Thoracic aorta (tissue), 2 donors: ENCODE measurements at regions not wholly inside any gene's neighbourhood (a gene's known extent, or its start where the extent isn't known, plus 50 kb on each side); places are given as distances from the start of the nearest gene placed in this dataset.

Source experiments
- ATAC-seq: fragments of 150-250 bp; one replicate; pipeline ENCODE4 v1.8.0; 2017; ENCODE audit warnings: low read depth; ENCODE audit not compliant: insufficient number of reproducible peaks, low FRiP score
- DNase-seq: peaks from one replicate; pipeline ENCODE4 v3.0.0-alpha.2; 2020; ENCODE audit warnings: low spot score
- H3K27ac ChIP-seq, 2 donors: fragments of 200-600 bp; sonication (generic); 1 replicate in 1 of 2; 2 replicates in 1 of 2; pipeline ENCODE4 v1.5.1; 2016; ENCODE audit warnings: mild to moderate bottlenecking in 2 of 2, moderate library complexity in 2 of 2
- H3K27me3 ChIP-seq: fragments of 200-600 bp; sonication (generic); replicated peaks from 2 replicates; pipeline ENCODE4 v1.6.0; 2016; ENCODE audit warnings: mild to moderate bottlenecking; ENCODE audit not compliant: insufficient read depth
- H3K36me3 ChIP-seq: fragments of 200-600 bp; sonication (generic); one replicate; pipeline ENCODE4 v1.5.1; 2016
- H3K4me1 ChIP-seq, 2 donors: fragments of 200-600 bp; sonication (generic); 1 replicate in 1 of 2; 2 replicates in 1 of 2; pipeline versions ENCODE4 v1.5.1 to v1.6.0; 2016; ENCODE audit warnings: low read depth in 2 of 2, mild to moderate bottlenecking in 1 of 2; ENCODE audit not compliant: control insufficient read depth in 1 of 2
- H3K4me3 ChIP-seq: fragments of 200-600 bp; sonication (generic); 2 replicates; pipeline ENCODE4 v1.5.1; 2016; ENCODE audit warnings: mild to moderate bottlenecking
- H3K9me3 ChIP-seq: fragments of 200-600 bp; sonication (generic); 2 replicates; pipeline ENCODE4 v1.5.1; 2016
- TF ChIP-seq, protein P1 (sequence below): fragments of 200-600 bp; sonication (generic); IDR thresholded peaks from one replicate; pipeline ENCODE4 v1.5.1; 2019; ENCODE audit warnings: antibody characterized with exemption

DNA sequence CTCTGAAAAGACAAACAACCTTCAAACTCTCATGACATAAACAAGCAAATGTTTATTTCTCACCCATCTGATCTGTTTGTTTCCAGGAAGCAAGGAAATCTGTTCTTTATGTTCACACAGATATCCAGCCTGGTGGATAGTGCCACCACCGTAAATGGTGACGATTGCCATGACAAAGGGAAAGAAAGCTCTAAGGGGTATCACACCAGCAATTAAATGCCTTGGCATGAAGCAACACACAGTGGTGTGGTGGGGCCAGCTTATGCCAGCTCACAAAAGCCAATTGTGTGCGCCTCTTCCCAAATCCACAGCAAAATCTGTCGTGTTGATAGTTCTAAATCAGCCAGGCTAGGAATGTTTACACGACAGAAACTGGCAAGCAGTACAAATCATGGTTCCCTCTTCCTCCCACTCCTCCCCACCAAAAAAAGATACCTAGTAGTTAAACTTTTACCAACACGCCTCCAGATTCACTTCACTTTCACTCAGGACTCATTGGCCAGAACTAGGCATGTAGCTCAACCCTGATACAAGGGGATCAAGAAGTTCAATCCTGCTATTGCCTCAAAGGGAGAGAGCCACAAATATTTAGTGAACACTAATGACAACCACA, 189.2 kb upstream of the SLCO3A1 start:
- H3K36me3 ChIP-seq: no peaks in the 10 kb centered on the region
- no peaks in the 10 kb centered on the region for H3K9me3 ChIP-seq
- H3K4me3 ChIP-seq: no peak overlapping the region
- H3K4me1 ChIP-seq: no peaks in the 10 kb centered on the region
- no peak for ATAC-seq
- TF ChIP-seq, protein P1, sequence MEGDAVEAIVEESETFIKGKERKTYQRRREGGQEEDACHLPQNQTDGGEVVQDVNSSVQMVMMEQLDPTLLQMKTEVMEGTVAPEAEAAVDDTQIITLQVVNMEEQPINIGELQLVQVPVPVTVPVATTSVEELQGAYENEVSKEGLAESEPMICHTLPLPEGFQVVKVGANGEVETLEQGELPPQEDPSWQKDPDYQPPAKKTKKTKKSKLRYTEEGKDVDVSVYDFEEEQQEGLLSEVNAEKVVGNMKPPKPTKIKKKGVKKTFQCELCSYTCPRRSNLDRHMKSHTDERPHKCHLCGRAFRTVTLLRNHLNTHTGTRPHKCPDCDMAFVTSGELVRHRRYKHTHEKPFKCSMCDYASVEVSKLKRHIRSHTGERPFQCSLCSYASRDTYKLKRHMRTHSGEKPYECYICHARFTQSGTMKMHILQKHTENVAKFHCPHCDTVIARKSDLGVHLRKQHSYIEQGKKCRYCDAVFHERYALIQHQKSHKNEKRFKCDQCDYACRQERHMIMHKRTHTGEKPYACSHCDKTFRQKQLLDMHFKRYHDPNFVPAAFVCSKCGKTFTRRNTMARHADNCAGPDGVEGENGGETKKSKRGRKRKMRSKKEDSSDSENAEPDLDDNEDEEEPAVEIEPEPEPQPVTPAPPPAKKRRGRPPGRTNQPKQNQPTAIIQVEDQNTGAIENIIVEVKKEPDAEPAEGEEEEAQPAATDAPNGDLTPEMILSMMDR: no peak
- no peak overlapping the region for H3K27ac ChIP-seq
- H3K27me3 ChIP-seq: no peaks in the 10 kb centered on the region
- DNase-seq: no peak

DNA sequence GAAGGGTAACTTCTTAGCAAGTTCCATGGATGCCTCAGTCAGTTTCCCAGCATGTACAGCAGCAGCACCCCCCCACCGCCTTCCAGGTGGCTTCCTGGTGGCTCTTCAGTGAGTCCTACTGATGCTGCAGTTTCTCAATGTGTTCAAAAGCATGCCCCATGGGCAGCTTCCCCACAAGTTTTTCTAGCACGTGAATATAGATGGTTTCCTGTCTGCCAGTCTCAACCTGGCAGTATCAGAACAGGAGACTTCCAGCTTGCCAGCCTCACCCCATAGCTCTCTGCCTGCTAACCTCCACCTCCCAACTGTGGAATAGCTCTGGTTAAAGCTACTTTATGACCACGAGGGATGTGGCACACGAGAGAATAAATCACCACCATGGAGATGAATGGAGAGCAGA, 188.3 kb upstream of the SLCO3A1 start:
- no peak overlapping the region for H3K4me3 ChIP-seq
- TF ChIP-seq, protein P1: no peak
- no peak for DNase-seq
- no peaks in the 10 kb centered on the region for H3K36me3 ChIP-seq
- no peaks in the 10 kb centered on the region for H3K9me3 ChIP-seq
- H3K27me3 ChIP-seq: no peaks in the 10 kb centered on the region
- no peak overlapping the region for H3K27ac ChIP-seq
- no peaks in the 10 kb centered on the region for H3K4me1 ChIP-seq
- no peak for ATAC-seq

DNA sequence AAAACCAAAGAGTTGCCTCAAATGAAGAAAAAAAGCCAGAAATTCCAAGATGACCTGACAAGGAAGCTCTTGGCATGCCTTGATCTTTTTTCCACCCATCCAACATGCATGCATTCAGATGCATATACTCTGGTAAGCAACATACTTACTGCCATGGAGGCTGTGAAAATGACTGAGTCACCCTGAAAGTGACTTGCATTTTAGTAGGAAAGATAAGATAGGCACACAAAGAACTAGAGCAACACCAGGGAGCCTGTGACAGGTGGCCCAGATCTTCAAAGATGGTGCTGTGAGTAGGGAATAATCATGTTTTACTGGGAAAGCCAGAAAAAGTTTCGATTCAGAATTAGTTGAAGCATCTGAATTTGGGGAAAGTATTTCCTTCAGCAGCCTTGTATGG, 185.1 kb upstream of the SLCO3A1 start:
- no peaks in the 10 kb centered on the region for H3K27me3 ChIP-seq
- H3K36me3 ChIP-seq: no peaks in the 10 kb centered on the region
- no peaks in the 10 kb centered on the region for H3K4me1 ChIP-seq
- H3K27ac ChIP-seq: no peak overlapping the region
- H3K9me3 ChIP-seq: no peaks in the 10 kb centered on the region
- DNase-seq (no peak), ATAC-seq (no peak)
- TF ChIP-seq, protein P1: no peak
- no peak overlapping the region for H3K4me3 ChIP-seq

DNA sequence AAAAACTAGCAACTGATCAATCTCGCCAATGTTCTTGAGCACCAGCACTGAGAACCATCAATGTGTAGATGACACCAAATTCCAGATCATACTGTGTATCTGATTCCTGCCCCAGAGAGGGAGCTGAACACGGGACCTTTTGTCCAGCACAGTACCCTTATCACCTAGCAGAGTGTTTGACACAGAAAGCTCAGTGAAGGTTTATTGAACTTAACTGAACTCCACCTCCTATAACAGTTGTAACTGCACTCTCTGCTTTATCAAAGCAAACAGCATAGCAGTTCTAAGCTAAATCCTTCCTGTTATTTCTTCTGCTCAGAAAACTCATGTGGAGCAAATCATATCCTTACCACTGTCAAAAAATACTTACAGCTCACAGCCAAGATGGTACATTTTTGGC, 183.4 kb upstream of the SLCO3A1 start:
- Histone ChIP-seq H3K27me3 (no peaks in the 10 kb centered on the region), H3K4me1 (no peaks in the 10 kb centered on the region), H3K36me3 (no peaks in the 10 kb centered on the region), H3K4me3 (no peak overlapping the region), H3K9me3 (peaks cover 11% of the 10 kb centered on the region), H3K27ac (no peak overlapping the region)
- ATAC-seq (no peak), DNase-seq (no peak)
- TF ChIP-seq, protein P1: no peak

DNA sequence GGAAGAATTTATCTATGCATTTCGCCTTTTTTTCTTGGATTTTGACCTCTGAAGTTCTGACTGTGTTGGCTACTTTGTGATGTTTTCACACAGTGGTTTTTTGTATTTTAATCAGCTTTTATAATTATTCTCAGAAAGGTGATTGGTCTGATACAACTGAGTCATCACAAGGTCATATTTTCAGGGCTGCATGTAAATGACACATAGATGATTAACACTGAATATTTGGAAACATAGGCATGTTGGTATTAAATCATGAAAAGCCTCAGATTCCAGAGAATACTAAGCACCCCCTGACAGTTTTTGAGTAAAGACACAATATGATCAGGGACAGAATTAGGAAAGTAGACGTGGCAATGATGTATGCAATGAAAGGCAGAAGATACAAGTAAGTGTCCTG, 175.5 kb upstream of the SLCO3A1 start:
- ATAC-seq: no peak
- no peak for DNase-seq
- TF ChIP-seq, protein P1: no peak
- peaks cover 12% of the 10 kb centered on the region for H3K9me3 ChIP-seq
- no peak overlapping the region for H3K4me3 ChIP-seq
- no peaks in the 10 kb centered on the region for H3K36me3 ChIP-seq
- no peaks in the 10 kb centered on the region for H3K4me1 ChIP-seq
- no peak overlapping the region for H3K27ac ChIP-seq
- no peaks in the 10 kb centered on the region for H3K27me3 ChIP-seq
